ENCODE measurements at regions not wholly inside any gene's neighbourhood (a gene's known extent, or its start where the extent isn't known, plus 50 kb on each side); places are given as distances from the start of the nearest gene placed in this dataset.
"Not testable (repeated sequence)": the region's sequence is repeated elsewhere in the genome, so short reads cannot be mapped to it uniquely, and the experiment has no call there.

DNA sequence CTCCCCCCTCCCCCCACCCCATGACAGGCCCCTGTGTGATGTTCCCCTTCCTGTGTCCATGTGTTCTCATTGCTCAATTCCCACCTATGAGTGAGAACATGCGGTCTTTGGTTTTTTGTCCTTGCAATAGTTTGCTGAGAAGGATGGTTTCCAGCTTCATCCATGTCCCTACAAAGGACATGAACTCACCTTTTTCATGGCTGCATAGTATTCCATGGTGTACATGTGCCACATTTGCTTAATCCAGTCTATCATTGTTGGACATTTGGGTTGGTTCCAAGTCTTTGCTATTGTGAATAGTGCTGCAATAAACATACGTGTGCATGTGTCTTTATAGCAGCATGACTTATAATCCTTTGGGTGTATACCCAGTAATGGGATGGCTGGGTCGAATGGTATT is 712.4 kb downstream of the JRKL start:
- DNase-seq; CTCF ChIA-PET; H3K27me3 Mint-ChIP-seq; H3K4me3 Mint-ChIP-seq; POLR2A ChIA-PET; H3K36me3 Mint-ChIP-seq (ENCODE audit: low read depth); H3K4me1 Mint-ChIP-seq; H3K27ac Mint-ChIP-seq: not testable (repeated sequence)
- peaks cover 17% of the 10 kb centered on the region for H3K9me3 Mint-ChIP-seq

DNA sequence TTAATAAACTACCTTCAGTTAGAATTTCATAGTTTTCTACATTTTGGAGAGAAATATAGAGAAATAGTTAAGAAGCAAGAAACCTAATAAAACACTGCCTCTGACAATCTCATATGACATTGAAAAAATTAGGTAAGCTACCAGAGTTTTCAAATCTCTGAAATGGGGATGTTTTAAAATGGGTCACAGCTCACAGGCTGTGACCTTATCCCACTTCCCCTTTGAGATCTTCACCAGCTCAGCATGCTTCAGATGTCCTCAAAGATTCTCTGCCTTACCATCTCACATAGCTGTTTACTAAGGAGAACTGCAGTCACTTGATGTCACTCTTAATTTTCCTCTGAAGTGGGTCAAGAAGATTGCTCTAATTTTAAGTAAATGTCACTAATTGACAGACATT is 717.8 kb downstream of the JRKL start:
- POLR2A ChIA-PET: no interaction called here
- no peaks in the 10 kb centered on the region for H3K36me3 Mint-ChIP-seq (ENCODE audit: low read depth)
- no peak overlapping the region for H3K27ac Mint-ChIP-seq
- no peak overlapping the region for H3K4me3 Mint-ChIP-seq
- DNase-seq: no peak
- H3K27me3 Mint-ChIP-seq: no peaks in the 10 kb centered on the region
- H3K9me3 Mint-ChIP-seq: peaks cover 12% of the 10 kb centered on the region
- no peaks in the 10 kb centered on the region for H3K4me1 Mint-ChIP-seq
- CTCF ChIA-PET: no interaction called here

DNA sequence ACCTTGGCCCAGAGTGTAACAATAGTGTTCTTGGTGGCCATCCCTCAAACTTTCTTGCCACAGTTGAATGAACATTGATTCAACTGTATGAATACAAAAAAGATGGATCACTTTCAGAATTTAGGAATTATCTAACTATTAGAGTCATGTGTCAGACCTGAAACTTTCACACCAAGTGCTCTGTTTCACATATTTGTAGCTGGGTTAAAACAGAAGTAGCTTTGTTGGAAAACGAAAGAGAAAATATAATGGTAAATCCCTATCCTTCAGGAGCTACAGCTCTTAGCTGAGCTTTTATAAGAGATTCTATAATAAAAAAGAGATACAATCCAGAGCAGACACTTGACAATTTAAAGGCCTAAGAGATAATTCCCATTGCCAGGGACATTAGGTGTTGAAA is 719.3 kb downstream of the JRKL start:
- DNase-seq: no peak
- H3K4me3 Mint-ChIP-seq: no peak overlapping the region
- H3K36me3 Mint-ChIP-seq (ENCODE audit: low read depth): no peaks in the 10 kb centered on the region
- H3K9me3 Mint-ChIP-seq: peaks cover 2% of the 10 kb centered on the region
- no peaks in the 10 kb centered on the region for H3K4me1 Mint-ChIP-seq
- no peaks in the 10 kb centered on the region for H3K27me3 Mint-ChIP-seq
- H3K27ac Mint-ChIP-seq: no peak overlapping the region
- CTCF ChIA-PET: no interaction called here
- POLR2A ChIA-PET: no interaction called here

DNA sequence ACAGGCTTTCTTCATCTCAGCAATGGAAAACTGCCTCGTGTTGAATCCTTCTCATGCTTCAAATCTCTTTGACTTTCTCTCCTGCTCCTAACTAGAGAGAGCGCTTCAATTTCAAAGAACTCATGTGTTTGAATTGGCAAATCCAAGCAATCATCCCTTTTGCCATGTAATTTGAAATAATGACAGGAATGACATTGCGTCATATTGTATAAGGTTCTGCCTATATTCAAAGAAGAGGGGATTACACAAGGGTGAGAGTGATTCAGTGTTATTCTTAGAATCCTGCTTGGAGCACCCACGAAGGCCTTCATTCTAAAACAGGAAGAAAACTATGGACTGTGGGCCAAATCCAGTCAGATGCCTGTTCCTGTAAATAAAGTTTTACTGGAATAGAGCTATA is 720.6 kb downstream of the JRKL start:
- ChIA-PET CTCF (no interaction called here), POLR2A (no interaction called here)

DNA sequence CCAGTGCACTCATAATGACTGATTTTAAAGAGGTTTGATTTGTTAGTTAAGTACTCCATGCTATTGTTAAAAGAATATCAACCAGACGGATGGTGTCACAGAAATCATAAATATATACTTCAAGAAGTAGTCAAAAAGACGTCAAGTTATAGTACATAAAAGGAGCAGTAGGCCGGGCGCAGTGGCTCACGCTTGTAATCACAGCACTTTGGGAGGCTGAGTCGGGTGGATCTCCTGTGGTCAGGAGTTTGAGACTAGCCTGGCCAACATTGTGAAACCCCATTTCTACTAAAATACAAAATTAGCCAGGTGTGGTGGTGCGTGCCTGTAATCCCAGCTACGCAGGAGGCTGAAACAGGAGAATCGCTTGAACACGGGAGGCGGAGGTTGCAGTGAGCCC is 721.7 kb downstream of the JRKL start:
- no peaks in the 10 kb centered on the region for H3K4me1 Mint-ChIP-seq
- no peak for DNase-seq
- no peaks in the 10 kb centered on the region for H3K27me3 Mint-ChIP-seq
- H3K4me3 Mint-ChIP-seq: no peak overlapping the region
- ChIA-PET POLR2A (no interaction called here), CTCF (no interaction called here)
- H3K27ac Mint-ChIP-seq: no peak overlapping the region
- no peaks in the 10 kb centered on the region for H3K36me3 Mint-ChIP-seq (ENCODE audit: low read depth)
- peaks cover 2% of the 10 kb centered on the region for H3K9me3 Mint-ChIP-seq

More for the DNA sequence above, 720.6 kb downstream of the JRKL start:
- Mint-ChIP-seq H3K9me3 (peaks cover 2% of the 10 kb centered on the region), H3K27me3 (no peaks in the 10 kb centered on the region), H3K36me3 (ENCODE audit: low read depth) (no peaks in the 10 kb centered on the region), H3K4me1 (no peaks in the 10 kb centered on the region), H3K4me3 (no peak overlapping the region), H3K27ac (no peak overlapping the region)
- DNase-seq: no peak

DNA sequence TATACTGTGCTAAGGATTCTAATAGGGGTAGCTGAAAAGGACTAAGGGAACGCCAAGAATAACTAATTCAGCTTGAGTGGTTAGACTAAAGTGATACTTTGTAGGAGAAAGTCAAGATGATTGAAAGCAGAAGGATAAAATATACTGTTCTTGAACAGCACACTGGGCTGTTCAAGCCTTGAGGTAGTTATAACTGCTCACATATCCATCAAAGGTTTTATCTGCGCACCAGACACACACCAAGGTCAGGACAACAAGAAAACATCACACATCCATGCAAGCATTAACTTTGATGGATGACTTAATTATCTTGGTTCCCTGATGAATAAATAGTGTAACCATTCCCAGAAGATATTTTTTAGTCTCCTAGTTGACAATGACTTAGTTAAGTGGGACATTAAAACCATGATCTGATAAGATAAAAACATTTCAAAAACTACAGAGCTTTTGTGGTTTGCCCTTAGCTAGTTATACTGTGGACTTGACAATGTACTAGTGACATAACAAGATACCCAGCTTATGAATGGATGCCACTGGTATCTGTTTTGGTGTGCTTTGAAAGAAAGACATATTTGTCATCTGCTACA is 728.9 kb downstream of the JRKL start:
- Mint-ChIP-seq H3K4me1 (no peaks in the 10 kb centered on the region), H3K9me3 (no peaks in the 10 kb centered on the region), H3K27me3 (no peaks in the 10 kb centered on the region), H3K27ac (no peak overlapping the region), H3K4me3 (no peak overlapping the region), H3K36me3 (ENCODE audit: low read depth) (no peaks in the 10 kb centered on the region)
- POLR2A ChIA-PET: no interaction called here
- DNase-seq: no peak
- CTCF ChIA-PET: no interaction called here

DNA sequence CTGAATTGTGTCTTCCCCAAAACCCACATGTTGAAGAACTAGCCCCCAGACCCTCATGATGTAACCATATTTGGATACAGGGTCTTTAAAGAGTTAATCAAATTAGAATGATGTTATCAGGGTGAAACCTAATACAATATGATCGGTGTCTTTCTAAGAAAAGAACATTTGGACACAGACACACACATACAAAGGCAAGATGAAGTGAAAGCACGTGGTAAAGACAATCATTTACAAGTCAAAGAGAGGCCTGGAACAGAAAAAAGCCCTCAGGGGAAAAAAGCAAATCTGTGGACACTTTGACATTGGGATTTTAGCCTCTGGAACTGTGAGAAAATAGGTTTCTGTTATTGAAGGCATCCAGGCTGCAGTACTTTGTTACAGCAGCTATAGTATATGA is 733.4 kb downstream of the JRKL start:
- Mint-ChIP-seq H3K27ac (no peak overlapping the region), H3K27me3 (no peaks in the 10 kb centered on the region), H3K4me1 (no peaks in the 10 kb centered on the region), H3K36me3 (ENCODE audit: low read depth) (no peaks in the 10 kb centered on the region), H3K4me3 (no peak overlapping the region), H3K9me3 (peaks cover 4% of the 10 kb centered on the region)
- DNase-seq: no peak
- POLR2A ChIA-PET: no interaction called here
- CTCF ChIA-PET: no interaction called here

DNA sequence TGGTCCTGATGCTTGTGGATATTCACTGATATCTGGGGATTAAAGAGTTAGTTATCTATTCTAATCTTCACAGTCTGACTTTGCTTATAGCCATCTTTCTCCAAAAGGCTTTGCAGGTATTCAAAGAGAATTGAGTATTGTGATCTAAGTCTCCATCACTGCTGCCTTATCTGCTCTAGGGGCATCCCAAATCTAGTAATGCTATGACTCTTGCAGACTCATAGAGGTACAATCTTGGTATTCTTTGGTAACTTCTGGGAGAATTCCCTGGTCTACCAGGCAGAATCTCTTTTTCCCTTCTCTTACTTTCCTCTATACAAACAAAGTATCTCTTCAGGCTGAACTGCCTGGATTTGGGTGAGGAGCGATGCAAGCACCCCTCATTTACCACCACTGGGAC is 746.3 kb downstream of the JRKL start:
- CTCF ChIA-PET: no interaction called here
- H3K4me1 Mint-ChIP-seq: no peaks in the 10 kb centered on the region

DNA sequence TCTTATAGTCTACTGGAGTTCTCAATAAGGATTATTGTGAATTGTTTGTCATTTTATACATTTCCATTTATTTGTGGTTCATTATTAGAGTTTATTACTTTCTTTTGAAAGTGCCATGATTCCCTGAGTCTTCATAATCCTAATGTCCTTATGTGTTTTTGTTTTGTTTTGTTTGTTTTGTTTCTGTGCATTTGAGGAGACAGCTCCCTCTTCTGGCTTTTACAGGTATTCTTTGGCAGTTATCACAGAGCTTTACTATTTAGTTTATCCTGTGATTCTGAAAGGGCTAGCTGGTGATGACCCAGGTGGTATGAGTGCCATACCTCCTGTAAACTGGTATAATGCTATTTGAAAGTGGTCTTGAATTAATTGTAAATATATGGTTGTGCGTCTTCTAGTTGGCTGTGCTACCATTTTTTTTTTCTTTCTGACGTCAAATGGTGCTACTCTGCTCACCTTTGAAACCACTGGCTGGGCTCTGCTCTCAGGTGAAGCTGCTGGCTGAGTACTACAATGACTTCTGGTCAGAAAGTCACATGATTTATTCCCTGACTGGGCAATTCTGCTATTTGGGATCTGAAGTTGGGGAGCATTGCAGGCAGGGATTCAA is 751.2 kb downstream of the JRKL start:
- Mint-ChIP-seq H3K4me1 (no peaks in the 10 kb centered on the region), H3K27me3 (no peaks in the 10 kb centered on the region), H3K9me3 (no peaks in the 10 kb centered on the region), H3K27ac (no peak overlapping the region), H3K4me3 (no peak overlapping the region), H3K36me3 (ENCODE audit: low read depth) (no peaks in the 10 kb centered on the region)
- ChIA-PET CTCF (interaction anchor here (1.2 to 1.4 kb wide), 2 partner anchors 676 to 678 kb away, joined by 3 read pairs; no protein-coding TSS in a partner anchor), POLR2A (no interaction called here)
- DNase-seq: no peak

More for the DNA sequence above, 746.3 kb downstream of the JRKL start:
- peaks cover 8% of the 10 kb centered on the region for H3K9me3 Mint-ChIP-seq
- no peaks in the 10 kb centered on the region for H3K36me3 Mint-ChIP-seq (ENCODE audit: low read depth)
- H3K27ac Mint-ChIP-seq: no peak overlapping the region
- DNase-seq: no peak
- POLR2A ChIA-PET: no interaction called here
- no peak overlapping the region for H3K4me3 Mint-ChIP-seq
- H3K27me3 Mint-ChIP-seq: no peaks in the 10 kb centered on the region

DNA sequence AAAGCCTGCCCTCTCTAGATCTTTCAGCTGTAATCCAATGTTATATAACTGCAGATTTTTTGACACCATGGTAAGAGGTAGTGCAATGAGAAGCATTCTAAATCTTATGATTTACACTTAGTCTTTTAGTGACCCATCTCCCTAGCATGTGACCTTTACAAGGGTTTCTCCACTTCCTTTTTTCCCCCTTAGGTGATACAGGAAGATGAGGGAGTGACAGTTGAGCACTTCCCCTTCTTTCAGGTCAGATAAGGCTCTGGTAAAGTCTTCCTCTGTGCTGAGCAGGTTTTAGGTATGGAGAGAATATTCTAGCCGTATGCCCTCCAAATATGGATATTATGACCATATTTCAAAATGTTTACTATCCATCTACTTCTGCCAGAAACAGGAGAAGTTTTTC is 753.6 kb downstream of the JRKL start:
- Mint-ChIP-seq H3K4me1 (no peaks in the 10 kb centered on the region), H3K36me3 (ENCODE audit: low read depth) (no peaks in the 10 kb centered on the region), H3K4me3 (no peak overlapping the region), H3K27ac (no peak overlapping the region), H3K9me3 (no peaks in the 10 kb centered on the region), H3K27me3 (no peaks in the 10 kb centered on the region)
- DNase-seq: no peak
- CTCF ChIA-PET: no interaction called here
- POLR2A ChIA-PET: no interaction called here

DNA sequence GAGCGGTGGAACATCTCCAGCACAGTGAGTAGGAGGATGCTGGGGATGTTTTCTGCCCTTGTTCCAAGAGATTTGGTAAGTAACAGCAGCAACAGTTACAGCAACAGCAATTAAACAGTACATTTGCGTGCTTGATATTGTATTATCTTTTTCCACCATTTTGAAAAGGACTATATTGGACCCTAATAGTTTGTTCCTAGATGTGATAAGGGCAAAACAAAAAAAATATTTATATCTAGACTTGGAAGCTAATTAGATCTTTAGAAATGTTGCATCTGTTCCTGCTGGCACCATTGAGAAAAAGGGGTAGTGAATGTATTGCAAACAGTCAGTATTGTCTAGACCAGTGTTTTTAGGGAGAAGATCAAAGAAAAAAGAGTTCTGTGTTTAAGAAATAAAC is 759.9 kb downstream of the JRKL start:
- Mint-ChIP-seq H3K27ac (no peak overlapping the region), H3K27me3 (no peaks in the 10 kb centered on the region), H3K9me3 (peaks cover 3% of the 10 kb centered on the region), H3K36me3 (ENCODE audit: low read depth) (no peaks in the 10 kb centered on the region), H3K4me3 (no peak overlapping the region), H3K4me1 (no peaks in the 10 kb centered on the region)
- ChIA-PET POLR2A (no interaction called here), CTCF (no interaction called here)
- no peak for DNase-seq

DNA sequence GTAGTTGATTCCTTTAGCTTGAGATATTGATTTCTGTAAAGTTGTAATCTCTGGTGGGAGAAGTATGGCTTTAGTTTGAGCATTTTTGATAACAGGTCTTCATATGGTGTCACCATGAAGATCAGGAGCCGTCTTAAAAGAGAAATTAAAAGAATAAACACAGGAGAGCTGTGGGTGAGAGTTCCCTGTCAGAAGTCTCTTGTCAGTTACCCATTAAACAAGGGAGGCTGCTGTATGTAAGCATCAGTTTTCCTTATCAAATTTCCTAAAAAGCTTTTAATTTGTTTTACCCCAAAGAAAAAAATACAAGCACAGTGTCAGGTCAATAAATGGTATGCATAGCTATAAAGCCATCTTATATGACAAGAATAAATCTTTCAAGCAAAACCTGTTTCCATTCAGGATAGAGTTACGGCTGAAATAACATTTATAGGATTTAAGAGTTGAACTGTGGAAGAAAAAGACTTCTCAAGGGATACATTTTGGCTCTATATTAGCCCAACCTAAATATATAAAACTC is 767.5 kb downstream of the JRKL start:
- POLR2A ChIA-PET: no interaction called here
- H3K4me3 Mint-ChIP-seq: no peak overlapping the region

DNA sequence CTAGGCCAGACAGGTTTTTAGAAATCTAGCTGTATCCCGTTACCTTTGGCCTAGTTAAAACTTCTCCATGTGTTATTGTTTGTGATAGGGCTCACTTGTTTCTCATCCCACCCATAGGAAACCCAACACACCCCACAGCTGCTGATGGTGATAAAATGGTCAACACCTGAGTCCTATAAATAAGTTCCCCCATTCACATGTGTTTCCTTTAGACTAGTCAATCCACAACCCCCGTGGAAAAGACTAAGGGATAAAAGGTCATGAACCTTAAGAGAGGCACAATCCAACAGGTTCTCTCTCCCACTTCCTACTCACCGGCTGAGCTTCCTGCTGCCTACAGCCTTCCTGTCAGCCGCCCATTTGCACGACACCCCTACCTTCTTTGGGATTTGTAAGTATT is 768.4 kb downstream of the JRKL start:
- no peak for DNase-seq
- POLR2A ChIA-PET: no interaction called here
- no peaks in the 10 kb centered on the region for H3K36me3 Mint-ChIP-seq (ENCODE audit: low read depth)

More for the DNA sequence above, 767.5 kb downstream of the JRKL start:
- DNase-seq: no peak
- H3K4me1 Mint-ChIP-seq: no peaks in the 10 kb centered on the region
- H3K27ac Mint-ChIP-seq: no peak overlapping the region
- CTCF ChIA-PET: no interaction called here
- no peaks in the 10 kb centered on the region for H3K36me3 Mint-ChIP-seq (ENCODE audit: low read depth)
- peaks cover 3% of the 10 kb centered on the region for H3K9me3 Mint-ChIP-seq
- H3K27me3 Mint-ChIP-seq: no peaks in the 10 kb centered on the region

DNA sequence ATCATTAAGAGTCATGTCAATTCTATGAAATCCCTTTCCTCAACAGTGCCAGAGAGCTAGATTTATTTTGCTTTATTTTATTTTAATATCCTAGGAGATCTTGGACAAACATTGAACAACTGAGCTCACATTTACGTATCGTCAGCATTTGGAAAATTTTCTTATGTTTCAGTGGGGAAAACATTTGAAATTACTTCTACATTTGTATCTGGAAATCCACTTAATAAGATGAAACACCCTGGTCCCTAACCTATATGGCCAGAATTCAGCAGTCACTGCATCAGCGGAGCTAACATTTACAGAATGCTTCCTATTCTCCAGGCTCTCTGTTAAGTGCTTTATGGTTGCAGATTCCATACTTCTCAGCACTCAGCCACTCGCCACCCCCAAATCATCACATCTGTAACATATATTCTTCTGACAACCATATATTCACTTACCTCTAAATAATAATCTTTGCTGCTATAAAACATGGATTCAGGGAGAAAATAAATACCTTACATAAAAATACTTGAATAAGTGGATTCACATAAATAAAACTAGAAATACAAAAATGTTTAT is 773.9 kb downstream of the JRKL start:
- H3K4me3 Mint-ChIP-seq: no peak overlapping the region
- DNase-seq: no peak
- H3K36me3 Mint-ChIP-seq (ENCODE audit: low read depth): no peaks in the 10 kb centered on the region
- POLR2A ChIA-PET: no interaction called here
- no peak overlapping the region for H3K27ac Mint-ChIP-seq
- CTCF ChIA-PET: no interaction called here
- H3K4me1 Mint-ChIP-seq: no peaks in the 10 kb centered on the region
- H3K27me3 Mint-ChIP-seq: no peaks in the 10 kb centered on the region
- peaks cover 7% of the 10 kb centered on the region for H3K9me3 Mint-ChIP-seq

More for the DNA sequence above, 768.4 kb downstream of the JRKL start:
- H3K27me3 Mint-ChIP-seq: no peaks in the 10 kb centered on the region
- no peak overlapping the region for H3K27ac Mint-ChIP-seq
- peaks cover 3% of the 10 kb centered on the region for H3K9me3 Mint-ChIP-seq
- CTCF ChIA-PET: no interaction called here
- no peaks in the 10 kb centered on the region for H3K4me1 Mint-ChIP-seq
- H3K4me3 Mint-ChIP-seq: no peak overlapping the region

Data from activated CD4-positive, alpha-beta memory T cell treated with anti-CD3 and anti-CD28 coated beads, Interleukin-2, amount 10 ng/mL, durations not matched to agents 7 days and 5 days (primary cell).